GM12878 (cell line): ENCODE measurements at regions not wholly inside any gene's neighbourhood (a gene's known extent, or its start where the extent isn't known, plus 50 kb on each side); places are given as distances from the start of the nearest gene placed in this dataset.

Experiments
- ATAC-seq: fragments of 200-7000 bp; cut with Tn5 transposase; 3 replicates; pipeline ENCODE4 v1.9.1; 2020; ENCODE audit warnings: mild to moderate bottlenecking, moderate library complexity
- BruUV-seq: library from RNA; stranded (reverse); fragments of 400-500 nt; replicated peaks from 2 replicates; lab custom pipeline; 2021; lab: Mats Ljungman, UMichigan
- CTCF ChIA-PET: fragments of 300-600 bp; sonication (Branson Sonifier 250); formaldehyde crosslinking; extraction: SDS; loops from one replicate; lab custom pipeline; 2021; ENCODE audit warnings: inconsistent platforms; lab: Yijun Ruan, JAX
- POLR2A ChIA-PET: fragments of 350-600 bp; formaldehyde crosslinking; extraction: SDS; loops from one replicate; lab custom pipeline; 2021; ENCODE audit warnings: inconsistent platforms; lab: Charles Lee
- RAD21 ChIA-PET: fragments of 300-600 bp; sonication (Branson Sonifier 250); formaldehyde crosslinking; loops from one replicate; lab custom pipeline; 2023; ENCODE audit warnings: antibody characterized with exemption; ENCODE audit not compliant: unreplicated experiment; lab: Charles Lee
- SMC1A ChIA-PET: fragments of 300-600 bp; sonication (Branson Sonifier 250); formaldehyde crosslinking; loops from one replicate; lab custom pipeline; 2023; ENCODE audit not compliant: unreplicated experiment, uncharacterized antibody; lab: Charles Lee
- DNase-seq: peaks from one replicate; pipeline ENCODE4 v3.0.0-alpha.2; 2011; ENCODE audit warnings: low read depth, low spot score
- FAIRE-seq: peaks from 3 replicates; lab custom pipeline; 2011; peaks lifted over from hg19 to GRCh38; lab: Jason Lieb, UNC
- H2AFZ ChIP-seq: 2 replicates; pipeline ENCODE4 v1.6.0; 2011; ENCODE audit warnings: low read depth, low read length, control low read depth; ENCODE audit not compliant: control insufficient read depth
- H3K27ac ChIP-seq: 2 replicates; pipeline ENCODE4 v1.5.1; 2011; ENCODE audit warnings: control low read depth; ENCODE audit not compliant: control insufficient read depth, insufficient read depth
- H3K27me3 ChIP-seq, 2 experiments: replicated peaks in 1 of 2; 2 replicates each; pipeline versions ENCODE4 v1.6.0 to v1.6.1; 2011; ENCODE audit warnings: low read length in 1 of 2; ENCODE audit not compliant: control insufficient read depth in 2 of 2, insufficient read depth in 2 of 2
- H3K36me3 ChIP-seq, 2 experiments: 2 replicates each; pipeline ENCODE4 v1.5.1; 2011; ENCODE audit warnings: low read length in 1 of 2; ENCODE audit not compliant: control insufficient read depth in 2 of 2, insufficient read depth in 2 of 2
- H3K4me1 ChIP-seq: 2 replicates; pipeline ENCODE4 v1.6.1; 2011; ENCODE audit warnings: mild to moderate bottlenecking, low read length, moderate library complexity, mixed read lengths; ENCODE audit not compliant: control insufficient read depth, insufficient read depth
- H3K4me2 ChIP-seq: 2 replicates; pipeline ENCODE4 v1.6.0; 2011; ENCODE audit warnings: control low read depth; ENCODE audit not compliant: control insufficient read depth, insufficient read depth
- H3K4me3 ChIP-seq: fragments of 200-600 bp; sonication (generic); 2 replicates; pipeline ENCODE4 v1.5.1; 2016
- H3K79me2 ChIP-seq: 2 replicates; pipeline ENCODE4 v1.6.0; 2011; ENCODE audit warnings: low read length; ENCODE audit not compliant: control insufficient read depth, insufficient read depth
- H3K9ac ChIP-seq: 2 replicates; pipeline ENCODE4 v1.8.0; 2011; ENCODE audit warnings: low read length, control low read depth, mixed read lengths; ENCODE audit not compliant: control insufficient read depth, insufficient read depth
- H3K9me3 ChIP-seq: replicated peaks from 3 replicates; pipeline ENCODE4 v1.5.1; 2011; ENCODE audit warnings: mild to moderate bottlenecking, low read length; ENCODE audit not compliant: control insufficient read depth, insufficient read depth
- H4K20me1 ChIP-seq: 2 replicates; pipeline ENCODE4 v1.6.0; 2011; ENCODE audit not compliant: control insufficient read depth, insufficient read depth
- ATF7 ChIP-seq: fragments of 450-650 bp; IDR thresholded peaks from 2 replicates; pipeline ENCODE4 v1.6.1; 2016; ENCODE audit warnings: low read depth, mild to moderate bottlenecking
- BRCA1 ChIP-seq: IDR thresholded peaks from 2 replicates; pipeline ENCODE4 v1.6.1; 2011; ENCODE audit warnings: low read depth, low read length, improper control_type of control experiment
- ETV6 ChIP-seq, 2 experiments: fragments of 450-650 bp in 1 of 2; IDR thresholded peaks in 1 of 2; conservative IDR thresholded peaks in 1 of 2; 2 replicates each; pipeline ENCODE4 v1.6.1; 2014; ENCODE audit warnings: antibody characterized with exemption in 1 of 2, borderline replicate concordance in 1 of 2, low read depth in 1 of 2, mild to moderate bottlenecking in 1 of 2, moderate library complexity in 1 of 2
- RFX5 ChIP-seq: IDR thresholded peaks from 2 replicates; pipeline ENCODE4 v1.6.1; 2011; ENCODE audit warnings: low read depth, low read length, improper control_type of control experiment
- SIX5 ChIP-seq: IDR thresholded peaks from 2 replicates; pipeline ENCODE4 v1.6.1; 2011; ENCODE audit warnings: mild to moderate bottlenecking, low read depth, low read length, moderate library complexity; ENCODE audit not compliant: severe bottlenecking
- SREBF1 ChIP-seq: IDR thresholded peaks from 2 replicates; pipeline ENCODE4 v1.6.1; 2012; ENCODE audit warnings: mild to moderate bottlenecking, low read length
- ZNF207 ChIP-seq: fragments of 450-650 bp; IDR thresholded peaks from 2 replicates; pipeline ENCODE4 v1.6.1; 2014; ENCODE audit warnings: antibody characterized with exemption, mild to moderate bottlenecking, borderline replicate concordance
- in situ Hi-C: fragments of 300-500 bp; cut with MboI; formaldehyde crosslinking; loops from 9 replicates; pipeline ENCODE4 v1.14.3; 2018; ENCODE audit warnings: mixed read lengths
- intact Hi-C: fragments of 100-400 bp; cut with micrococcal nuclease; formaldehyde crosslinking; loops from one replicate; pipeline ENCODE4 v1.14.2; 2022; ENCODE audit not compliant: unreplicated experiment
- TF ChIP-seq, protein P1 (sequence below): IDR thresholded peaks from 2 replicates; pipeline ENCODE4 v1.6.1; 2012; ENCODE audit warnings: mild to moderate bottlenecking, low read depth, low read length
- TF ChIP-seq, protein P2 (sequence below): fragments of 450-650 bp; formaldehyde crosslinking; IDR thresholded peaks from 2 replicates; pipeline ENCODE4 v1.4.0; 2020; ENCODE audit warnings: mild to moderate bottlenecking, moderate library complexity
- TF ChIP-seq, protein P3 (sequence below): IDR thresholded peaks from 2 replicates; pipeline ENCODE4 v1.6.1; 2011; ENCODE audit warnings: low read depth, mild to moderate bottlenecking, low read length, moderate library complexity, borderline replicate concordance; ENCODE audit errors: extremely low read depth
- TF ChIP-seq, protein P4 (sequence below): IDR thresholded peaks from 2 replicates; pipeline ENCODE4 v1.6.1; 2012; ENCODE audit warnings: low read depth, low read length, improper control_type of control experiment
- TF ChIP-seq, protein P5 (sequence below): fragments of 450-650 bp; IDR thresholded peaks from 2 replicates; pipeline ENCODE4 v1.6.1; 2017; ENCODE audit warnings: mild to moderate bottlenecking
- TF ChIP-seq, protein P6 (sequence below): fragments of 450-650 bp; IDR thresholded peaks from 2 replicates; pipeline ENCODE4 v1.6.1; 2017; ENCODE audit warnings: low read depth, mild to moderate bottlenecking, moderate library complexity

DNA sequence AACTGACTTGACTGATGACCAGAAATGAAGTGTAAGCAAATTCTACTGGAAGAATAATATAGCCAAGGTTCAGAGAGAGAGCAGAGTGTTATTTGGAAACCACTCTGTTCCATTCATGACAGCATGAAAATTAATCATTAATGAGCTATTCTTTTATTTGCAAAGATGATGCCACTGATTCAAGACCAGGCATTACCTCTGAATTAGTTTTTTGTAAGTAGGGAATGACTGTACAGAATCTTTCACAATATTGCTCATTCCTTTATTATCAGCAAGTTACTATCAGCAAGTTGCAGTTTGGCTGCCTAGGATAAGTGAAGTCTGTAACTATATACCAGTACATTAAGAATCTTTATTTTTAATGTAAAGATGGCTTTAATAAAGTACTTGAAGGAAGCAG is 75.1 kb upstream of the RGMB start:
- no peak for ATAC-seq
- Histone ChIP-seq H3K36me3 (no peaks in the 10 kb centered on the region), H3K9ac (no peak overlapping the region), H3K27ac (no peak overlapping the region), H3K27me3 (no peaks in the 10 kb centered on the region), H4K20me1 (no peaks in the 10 kb centered on the region), H3K4me3 (no peak overlapping the region), H3K79me2 (no peaks in the 10 kb centered on the region), H2AFZ (no peak overlapping the region), H3K4me1 (no peaks in the 10 kb centered on the region), H3K4me2 (no peak overlapping the region), H3K9me3 (no peaks in the 10 kb centered on the region)
- no peak for DNase-seq
- in situ Hi-C loops (no loop called here), intact Hi-C loops (no loop called here)
- ChIA-PET POLR2A (no interaction called here), CTCF (no interaction called here), RAD21 (no interaction called here), SMC1A (no interaction called here)
- no TSS peak for BruUV-seq
- FAIRE-seq: no peak
- TF ChIP-seq, protein P1, sequence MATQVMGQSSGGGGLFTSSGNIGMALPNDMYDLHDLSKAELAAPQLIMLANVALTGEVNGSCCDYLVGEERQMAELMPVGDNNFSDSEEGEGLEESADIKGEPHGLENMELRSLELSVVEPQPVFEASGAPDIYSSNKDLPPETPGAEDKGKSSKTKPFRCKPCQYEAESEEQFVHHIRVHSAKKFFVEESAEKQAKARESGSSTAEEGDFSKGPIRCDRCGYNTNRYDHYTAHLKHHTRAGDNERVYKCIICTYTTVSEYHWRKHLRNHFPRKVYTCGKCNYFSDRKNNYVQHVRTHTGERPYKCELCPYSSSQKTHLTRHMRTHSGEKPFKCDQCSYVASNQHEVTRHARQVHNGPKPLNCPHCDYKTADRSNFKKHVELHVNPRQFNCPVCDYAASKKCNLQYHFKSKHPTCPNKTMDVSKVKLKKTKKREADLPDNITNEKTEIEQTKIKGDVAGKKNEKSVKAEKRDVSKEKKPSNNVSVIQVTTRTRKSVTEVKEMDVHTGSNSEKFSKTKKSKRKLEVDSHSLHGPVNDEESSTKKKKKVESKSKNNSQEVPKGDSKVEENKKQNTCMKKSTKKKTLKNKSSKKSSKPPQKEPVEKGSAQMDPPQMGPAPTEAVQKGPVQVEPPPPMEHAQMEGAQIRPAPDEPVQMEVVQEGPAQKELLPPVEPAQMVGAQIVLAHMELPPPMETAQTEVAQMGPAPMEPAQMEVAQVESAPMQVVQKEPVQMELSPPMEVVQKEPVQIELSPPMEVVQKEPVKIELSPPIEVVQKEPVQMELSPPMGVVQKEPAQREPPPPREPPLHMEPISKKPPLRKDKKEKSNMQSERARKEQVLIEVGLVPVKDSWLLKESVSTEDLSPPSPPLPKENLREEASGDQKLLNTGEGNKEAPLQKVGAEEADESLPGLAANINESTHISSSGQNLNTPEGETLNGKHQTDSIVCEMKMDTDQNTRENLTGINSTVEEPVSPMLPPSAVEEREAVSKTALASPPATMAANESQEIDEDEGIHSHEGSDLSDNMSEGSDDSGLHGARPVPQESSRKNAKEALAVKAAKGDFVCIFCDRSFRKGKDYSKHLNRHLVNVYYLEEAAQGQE: no peak
- TF ChIP-seq SIX5: no peak
- TF ChIP-seq SREBF1: no peak
- TF ChIP-seq ETV6 (conservative IDR thresholded peaks at IDR 0.05 in 1 of 2, IDR thresholded peaks at IDR 0.05 in 1 of 2; ENCODE audit: borderline replicate concordance in 1 of 2, low read depth in 1 of 2): no peak
- TF ChIP-seq, protein P2, sequence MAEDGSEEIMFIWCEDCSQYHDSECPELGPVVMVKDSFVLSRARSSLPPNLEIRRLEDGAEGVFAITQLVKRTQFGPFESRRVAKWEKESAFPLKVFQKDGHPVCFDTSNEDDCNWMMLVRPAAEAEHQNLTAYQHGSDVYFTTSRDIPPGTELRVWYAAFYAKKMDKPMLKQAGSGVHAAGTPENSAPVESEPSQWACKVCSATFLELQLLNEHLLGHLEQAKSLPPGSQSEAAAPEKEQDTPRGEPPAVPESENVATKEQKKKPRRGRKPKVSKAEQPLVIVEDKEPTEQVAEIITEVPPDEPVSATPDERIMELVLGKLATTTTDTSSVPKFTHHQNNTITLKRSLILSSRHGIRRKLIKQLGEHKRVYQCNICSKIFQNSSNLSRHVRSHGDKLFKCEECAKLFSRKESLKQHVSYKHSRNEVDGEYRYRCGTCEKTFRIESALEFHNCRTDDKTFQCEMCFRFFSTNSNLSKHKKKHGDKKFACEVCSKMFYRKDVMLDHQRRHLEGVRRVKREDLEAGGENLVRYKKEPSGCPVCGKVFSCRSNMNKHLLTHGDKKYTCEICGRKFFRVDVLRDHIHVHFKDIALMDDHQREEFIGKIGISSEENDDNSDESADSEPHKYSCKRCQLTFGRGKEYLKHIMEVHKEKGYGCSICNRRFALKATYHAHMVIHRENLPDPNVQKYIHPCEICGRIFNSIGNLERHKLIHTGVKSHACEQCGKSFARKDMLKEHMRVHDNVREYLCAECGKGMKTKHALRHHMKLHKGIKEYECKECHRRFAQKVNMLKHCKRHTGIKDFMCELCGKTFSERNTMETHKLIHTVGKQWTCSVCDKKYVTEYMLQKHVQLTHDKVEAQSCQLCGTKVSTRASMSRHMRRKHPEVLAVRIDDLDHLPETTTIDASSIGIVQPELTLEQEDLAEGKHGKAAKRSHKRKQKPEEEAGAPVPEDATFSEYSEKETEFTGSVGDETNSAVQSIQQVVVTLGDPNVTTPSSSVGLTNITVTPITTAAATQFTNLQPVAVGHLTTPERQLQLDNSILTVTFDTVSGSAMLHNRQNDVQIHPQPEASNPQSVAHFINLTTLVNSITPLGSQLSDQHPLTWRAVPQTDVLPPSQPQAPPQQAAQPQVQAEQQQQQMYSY (CRISPR knock-in tag): no peak
- no peak for TF ChIP-seq ZNF207
- TF ChIP-seq, protein P3, sequence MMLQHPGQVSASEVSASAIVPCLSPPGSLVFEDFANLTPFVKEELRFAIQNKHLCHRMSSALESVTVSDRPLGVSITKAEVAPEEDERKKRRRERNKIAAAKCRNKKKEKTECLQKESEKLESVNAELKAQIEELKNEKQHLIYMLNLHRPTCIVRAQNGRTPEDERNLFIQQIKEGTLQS: no peak
- TF ChIP-seq, protein P4, sequence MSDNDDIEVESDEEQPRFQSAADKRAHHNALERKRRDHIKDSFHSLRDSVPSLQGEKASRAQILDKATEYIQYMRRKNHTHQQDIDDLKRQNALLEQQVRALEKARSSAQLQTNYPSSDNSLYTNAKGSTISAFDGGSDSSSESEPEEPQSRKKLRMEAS: no peak
- TF ChIP-seq, protein P5, sequence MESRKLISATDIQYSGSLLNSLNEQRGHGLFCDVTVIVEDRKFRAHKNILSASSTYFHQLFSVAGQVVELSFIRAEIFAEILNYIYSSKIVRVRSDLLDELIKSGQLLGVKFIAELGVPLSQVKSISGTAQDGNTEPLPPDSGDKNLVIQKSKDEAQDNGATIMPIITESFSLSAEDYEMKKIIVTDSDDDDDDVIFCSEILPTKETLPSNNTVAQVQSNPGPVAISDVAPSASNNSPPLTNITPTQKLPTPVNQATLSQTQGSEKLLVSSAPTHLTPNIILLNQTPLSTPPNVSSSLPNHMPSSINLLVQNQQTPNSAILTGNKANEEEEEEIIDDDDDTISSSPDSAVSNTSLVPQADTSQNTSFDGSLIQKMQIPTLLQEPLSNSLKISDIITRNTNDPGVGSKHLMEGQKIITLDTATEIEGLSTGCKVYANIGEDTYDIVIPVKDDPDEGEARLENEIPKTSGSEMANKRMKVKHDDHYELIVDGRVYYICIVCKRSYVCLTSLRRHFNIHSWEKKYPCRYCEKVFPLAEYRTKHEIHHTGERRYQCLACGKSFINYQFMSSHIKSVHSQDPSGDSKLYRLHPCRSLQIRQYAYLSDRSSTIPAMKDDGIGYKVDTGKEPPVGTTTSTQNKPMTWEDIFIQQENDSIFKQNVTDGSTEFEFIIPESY: no peak
- TF ChIP-seq, protein P6, sequence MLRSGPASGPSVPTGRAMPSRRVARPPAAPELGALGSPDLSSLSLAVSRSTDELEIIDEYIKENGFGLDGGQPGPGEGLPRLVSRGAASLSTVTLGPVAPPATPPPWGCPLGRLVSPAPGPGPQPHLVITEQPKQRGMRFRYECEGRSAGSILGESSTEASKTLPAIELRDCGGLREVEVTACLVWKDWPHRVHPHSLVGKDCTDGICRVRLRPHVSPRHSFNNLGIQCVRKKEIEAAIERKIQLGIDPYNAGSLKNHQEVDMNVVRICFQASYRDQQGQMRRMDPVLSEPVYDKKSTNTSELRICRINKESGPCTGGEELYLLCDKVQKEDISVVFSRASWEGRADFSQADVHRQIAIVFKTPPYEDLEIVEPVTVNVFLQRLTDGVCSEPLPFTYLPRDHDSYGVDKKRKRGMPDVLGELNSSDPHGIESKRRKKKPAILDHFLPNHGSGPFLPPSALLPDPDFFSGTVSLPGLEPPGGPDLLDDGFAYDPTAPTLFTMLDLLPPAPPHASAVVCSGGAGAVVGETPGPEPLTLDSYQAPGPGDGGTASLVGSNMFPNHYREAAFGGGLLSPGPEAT: no peak
- TF ChIP-seq BRCA1: no peak
- TF ChIP-seq ATF7: no peak
- no peak for TF ChIP-seq RFX5
